WI38 (cell line): ENCODE measurements at regions not wholly inside any gene's neighbourhood (a gene's known extent, or its start where the extent isn't known, plus 50 kb on each side); places are given as distances from the start of the nearest gene placed in this dataset.

Experiments
- H3K4me3 ChIP-seq: 2 replicates; pipeline ENCODE4 v1.5.1; 2011; ENCODE audit warnings: low read depth, mild to moderate bottlenecking, control low read depth, low read length
- TF ChIP-seq, protein P1 (sequence below): IDR thresholded peaks from 2 replicates; pipeline ENCODE4 v1.5.1; 2012; ENCODE audit warnings: low read depth, mild to moderate bottlenecking, control low read depth, low read length

DNA sequence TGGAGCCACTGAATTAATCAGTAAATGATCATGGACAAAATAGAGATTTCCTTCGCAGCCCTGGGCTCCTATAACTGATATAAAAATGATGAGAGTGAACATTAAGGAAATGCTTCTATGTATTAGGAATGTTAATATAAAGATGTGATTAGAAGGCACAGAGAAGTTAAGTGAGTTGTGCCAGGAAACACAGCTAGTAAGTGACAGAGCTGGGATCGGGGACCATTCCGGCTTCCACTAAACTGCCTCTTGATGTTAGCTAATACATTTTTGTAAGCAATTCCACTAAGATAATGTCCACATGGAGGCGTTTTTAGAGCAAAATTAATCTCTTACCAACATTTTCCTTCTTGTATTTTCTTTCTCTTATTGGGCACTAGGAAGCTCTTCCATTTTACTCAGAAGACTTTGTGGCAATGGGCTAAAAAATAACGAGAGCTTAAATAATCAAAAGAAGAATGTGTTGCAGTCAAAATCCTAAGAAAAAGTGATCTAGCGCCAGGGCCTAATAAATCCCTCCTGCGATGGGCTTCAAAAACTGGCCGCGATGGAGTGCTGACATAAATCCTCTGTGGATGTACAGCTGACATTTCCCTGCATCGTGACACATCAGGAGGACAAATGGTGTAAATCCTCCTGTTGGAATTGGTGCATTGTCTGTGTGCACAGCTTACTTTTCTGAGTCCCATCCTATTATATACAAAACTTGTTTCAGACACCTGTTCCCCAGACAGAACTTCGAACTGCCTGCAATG, 326.1 kb upstream of the MAF start:
- TF ChIP-seq, protein P1, sequence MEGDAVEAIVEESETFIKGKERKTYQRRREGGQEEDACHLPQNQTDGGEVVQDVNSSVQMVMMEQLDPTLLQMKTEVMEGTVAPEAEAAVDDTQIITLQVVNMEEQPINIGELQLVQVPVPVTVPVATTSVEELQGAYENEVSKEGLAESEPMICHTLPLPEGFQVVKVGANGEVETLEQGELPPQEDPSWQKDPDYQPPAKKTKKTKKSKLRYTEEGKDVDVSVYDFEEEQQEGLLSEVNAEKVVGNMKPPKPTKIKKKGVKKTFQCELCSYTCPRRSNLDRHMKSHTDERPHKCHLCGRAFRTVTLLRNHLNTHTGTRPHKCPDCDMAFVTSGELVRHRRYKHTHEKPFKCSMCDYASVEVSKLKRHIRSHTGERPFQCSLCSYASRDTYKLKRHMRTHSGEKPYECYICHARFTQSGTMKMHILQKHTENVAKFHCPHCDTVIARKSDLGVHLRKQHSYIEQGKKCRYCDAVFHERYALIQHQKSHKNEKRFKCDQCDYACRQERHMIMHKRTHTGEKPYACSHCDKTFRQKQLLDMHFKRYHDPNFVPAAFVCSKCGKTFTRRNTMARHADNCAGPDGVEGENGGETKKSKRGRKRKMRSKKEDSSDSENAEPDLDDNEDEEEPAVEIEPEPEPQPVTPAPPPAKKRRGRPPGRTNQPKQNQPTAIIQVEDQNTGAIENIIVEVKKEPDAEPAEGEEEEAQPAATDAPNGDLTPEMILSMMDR: no peak

DNA sequence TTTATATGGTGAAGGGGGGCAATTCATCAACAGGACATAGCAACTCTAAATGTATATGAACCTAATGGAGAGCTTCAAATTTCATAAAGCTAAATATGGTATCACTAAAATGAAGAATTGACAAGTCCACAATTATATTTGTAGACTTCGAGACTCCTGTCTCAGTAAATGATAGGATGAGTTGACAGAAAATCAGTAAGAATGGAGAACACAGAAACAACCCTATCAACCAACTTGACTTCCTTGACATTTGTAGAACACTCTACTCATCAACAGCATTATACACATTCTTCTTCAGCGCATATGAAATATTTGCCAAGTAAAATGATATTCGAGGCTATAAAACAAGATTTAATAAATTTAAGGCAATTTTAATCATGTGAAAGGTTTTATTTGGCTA, 322.9 kb upstream of the MAF start:
- no peak overlapping the region for H3K4me3 ChIP-seq
- TF ChIP-seq, protein P1: no peak

More for the DNA sequence above, 326.1 kb upstream of the MAF start:
- H3K4me3 ChIP-seq: no peak overlapping the region

DNA sequence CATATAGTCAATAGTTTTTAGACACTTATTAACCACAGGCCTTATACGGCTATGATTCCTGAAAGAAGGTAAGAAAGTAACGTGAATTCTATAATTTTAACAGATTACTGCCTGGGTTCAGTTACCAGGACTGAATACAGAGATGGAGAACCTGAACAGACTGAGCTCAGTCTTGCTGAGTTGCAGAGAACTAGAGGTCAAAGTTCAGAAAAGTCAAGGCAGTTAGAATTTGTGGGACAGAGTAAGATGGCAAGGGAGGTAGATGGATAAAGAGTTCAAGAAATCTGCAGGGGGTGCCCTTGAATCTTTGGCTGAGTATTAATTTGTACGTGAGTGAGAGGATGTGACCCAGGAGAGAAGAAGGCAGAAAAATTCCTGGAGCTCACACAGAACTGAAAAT, 320.1 kb upstream of the MAF start:
- TF ChIP-seq, protein P1: no peak
- no peak overlapping the region for H3K4me3 ChIP-seq

DNA sequence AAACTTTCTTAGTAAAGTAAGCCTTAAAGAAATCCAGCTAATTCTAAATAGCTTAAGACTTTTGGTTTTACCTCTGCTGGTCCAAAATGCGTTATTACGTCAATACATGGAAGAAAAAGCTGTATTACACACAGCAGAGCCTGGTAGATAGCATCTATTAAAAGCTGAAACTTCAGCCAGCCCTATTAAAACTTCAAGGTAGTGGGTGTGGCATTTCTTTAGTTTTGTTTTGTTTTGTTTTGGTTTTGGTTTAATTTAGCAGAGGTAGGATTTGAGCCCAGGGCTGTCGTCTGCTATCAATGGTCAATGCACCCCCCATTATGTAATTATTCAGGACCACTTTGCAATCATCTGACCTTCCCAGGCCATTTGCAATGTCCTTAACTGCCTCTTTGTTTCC, 318.4 kb upstream of the MAF start:
- TF ChIP-seq, protein P1: no peak
- no peak overlapping the region for H3K4me3 ChIP-seq

DNA sequence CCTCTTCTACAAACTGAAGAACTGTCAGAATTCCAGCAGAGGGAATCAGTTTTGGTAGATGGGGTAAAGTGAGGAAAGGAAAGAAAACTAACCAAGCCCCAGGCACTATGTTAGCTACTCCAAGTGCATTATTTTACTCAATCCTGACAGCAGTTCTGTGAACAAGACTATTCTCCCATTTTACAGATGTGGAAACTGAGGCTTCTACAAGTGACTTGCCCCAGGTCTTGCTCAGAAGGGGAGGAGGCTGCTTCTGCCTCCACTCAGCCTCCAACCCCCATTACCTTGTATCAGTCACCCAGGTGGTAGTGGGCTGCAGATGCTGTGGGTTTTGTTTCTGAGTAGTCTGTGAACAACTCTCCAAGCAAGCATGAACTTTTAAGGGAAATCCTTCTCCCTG, 315.2 kb upstream of the MAF start:
- H3K4me3 ChIP-seq: no peak overlapping the region
- TF ChIP-seq, protein P1: no peak

DNA sequence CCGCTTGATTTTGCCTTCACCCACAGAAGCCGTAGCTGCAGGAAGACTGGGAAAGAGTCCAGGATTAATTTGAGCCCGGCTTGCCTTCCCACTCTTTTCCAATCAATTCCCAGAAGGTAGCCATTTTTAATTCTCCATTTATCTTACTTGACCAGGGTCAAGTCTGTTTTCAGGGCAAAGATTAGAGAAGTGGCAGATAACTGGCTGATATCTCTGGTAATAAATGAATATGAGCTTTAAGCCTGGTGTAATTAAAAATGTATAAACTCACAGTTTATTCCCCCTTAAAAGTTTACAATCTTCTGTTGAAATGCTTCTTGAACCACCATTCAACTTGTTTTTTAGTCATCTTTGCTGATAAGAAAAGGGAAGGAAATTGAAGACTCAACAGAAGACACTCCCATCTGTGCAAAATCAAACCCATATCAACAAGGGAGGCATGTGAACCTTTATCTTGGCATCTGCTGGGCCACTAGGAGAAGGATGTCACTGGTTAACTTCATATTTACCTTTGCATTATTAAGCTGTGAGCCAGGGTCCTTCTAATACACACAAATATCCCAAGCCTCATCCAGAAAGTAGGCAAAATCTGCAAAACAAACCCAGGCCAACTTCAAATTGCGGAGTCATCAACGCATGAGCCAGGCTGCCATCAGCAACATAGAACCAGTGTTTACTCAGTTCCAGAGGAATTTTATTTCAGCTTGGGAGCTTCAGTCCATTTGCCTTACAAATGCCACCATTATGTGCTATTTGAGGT, 314.6 kb upstream of the MAF start:
- no peak overlapping the region for H3K4me3 ChIP-seq
- TF ChIP-seq, protein P1: no peak
